A549 (cell line): ENCODE measurements at regions not wholly inside any gene's neighbourhood (a gene's known extent, or its start where the extent isn't known, plus 50 kb on each side); places are given as distances from the start of the nearest gene placed in this dataset.

Experiments
- ATAC-seq, 2 experiments: fragments of 200-7000 bp in 1 of 2; fragments of >200 bp in 1 of 2; cut with Nextera tagmentation in 1 of 2; cut with Tn5 transposase in 1 of 2; 3 replicates each; pipeline versions ENCODE4 v1.8.0 to v1.9.1; 2018 to 2020; ENCODE audit warnings: mild to moderate bottlenecking in 1 of 2, moderate library complexity in 1 of 2
- CTCF ChIA-PET: fragments of 300-600 bp; sonication (Branson Sonifier 250); formaldehyde crosslinking; extraction: SDS; loops from one replicate; lab custom pipeline; 2021; ENCODE audit warnings: antibody characterized with exemption, inconsistent platforms; lab: Yijun Ruan, JAX
- POLR2A ChIA-PET: fragments of 350-600 bp; formaldehyde crosslinking; extraction: SDS; loops from one replicate; lab custom pipeline; 2021; ENCODE audit warnings: antibody characterized with exemption, inconsistent platforms; lab: Yijun Ruan, JAX
- DNase-seq, 2 experiments: peaks; one replicate each; pipeline versions ENCODE4 v3.0.0 to v3.0.0-alpha.2; 2011 to 2016; ENCODE audit warnings: low read depth in 1 of 2, low spot score in 1 of 2
- FAIRE-seq: peaks from 2 replicates; lab custom pipeline; 2011; peaks lifted over from hg19 to GRCh38; lab: Jason Lieb, UNC
- H3K27ac ChIP-seq, 2 experiments: fragments of >200 bp; sonication (Bioruptor Twin); formaldehyde crosslinking; 3 replicates each; pipeline ENCODE4 v1.5.1; 2016 to 2017
- H3K4me1 ChIP-seq: fragments of >200 bp; sonication (Bioruptor Twin); formaldehyde crosslinking; 3 replicates; pipeline ENCODE4 v1.6.1; 2016
- H3K4me2 ChIP-seq: fragments of >200 bp; sonication (Bioruptor Twin); formaldehyde crosslinking; 3 replicates; pipeline ENCODE4 v1.6.1; 2016
- H3K4me3 ChIP-seq: fragments of >200 bp; sonication (Bioruptor Twin); formaldehyde crosslinking; 3 replicates; pipeline ENCODE4 v1.5.1; 2016
- H3K9me3 ChIP-seq: fragments of >200 bp; sonication (Bioruptor Twin); formaldehyde crosslinking; 3 replicates; pipeline ENCODE4 v1.6.1; 2016
- CBX2 ChIP-seq: fragments of 200-600 bp; sonication (generic); IDR thresholded peaks from 2 replicates; pipeline ENCODE4 v1.6.1; 2016; ENCODE audit warnings: low read depth, mild to moderate bottlenecking, borderline replicate concordance
- EHF ChIP-seq: fragments of 250-450 bp; sonication (Bioruptor Pico); IDR thresholded peaks from 2 replicates; pipeline ENCODE4 v1.5.0; 2020; ENCODE audit warnings: mild to moderate bottlenecking
- FOSB ChIP-seq: fragments of 250-450 bp; sonication (Bioruptor Pico); IDR thresholded peaks from 2 replicates; pipeline ENCODE4 v1.5.0; 2020; ENCODE audit warnings: mild to moderate bottlenecking, moderate library complexity
- GATA3 ChIP-seq: IDR thresholded peaks from 2 replicates; pipeline ENCODE4 v1.6.1; 2012; ENCODE audit warnings: borderline replicate concordance
- HDAC2 ChIP-seq: fragments of 200-600 bp; sonication (generic); IDR thresholded peaks from 2 replicates; pipeline ENCODE4 v1.6.1; 2016
- HOXA7 ChIP-seq: fragments of 250-450 bp; sonication (Bioruptor Pico); IDR thresholded peaks from 2 replicates; pipeline ENCODE4 v1.5.0; 2020; ENCODE audit warnings: mild to moderate bottlenecking, moderate library complexity
- HOXB13 ChIP-seq: fragments of 250-450 bp; sonication (Bioruptor Pico); IDR thresholded peaks from 2 replicates; pipeline ENCODE4 v1.5.0; 2020; ENCODE audit warnings: low read depth, mild to moderate bottlenecking, moderate library complexity
- HOXB5 ChIP-seq: fragments of 250-450 bp; sonication (Bioruptor Pico); IDR thresholded peaks from 2 replicates; pipeline ENCODE4 v1.5.0; 2020; ENCODE audit warnings: mild to moderate bottlenecking, moderate library complexity
- JUN ChIP-seq, 2 experiments: fragments of >200 bp; sonication (Bioruptor Twin); formaldehyde crosslinking; IDR thresholded peaks; 2 replicates in 1 of 2; 3 replicates in 1 of 2; pipeline ENCODE4 v1.6.1; 2016 to 2017
- KDM5A ChIP-seq: fragments of 200-600 bp; sonication (generic); IDR thresholded peaks from 2 replicates; pipeline ENCODE4 v1.6.1; 2016; ENCODE audit warnings: antibody characterized with exemption, mild to moderate bottlenecking
- NFE2L2 ChIP-seq: fragments of 150-350 bp; conservative IDR thresholded peaks from 2 replicates; pipeline ENCODE4 v1.6.1; 2014; ENCODE audit warnings: low read length
- NPAS2 ChIP-seq: fragments of 250-450 bp; sonication (Bioruptor Pico); IDR thresholded peaks from 2 replicates; pipeline ENCODE4 v1.8.0; 2022; ENCODE audit warnings: mild to moderate bottlenecking, moderate library complexity, borderline replicate concordance
- RARB ChIP-seq: fragments of 250-450 bp; sonication (Bioruptor Pico); IDR thresholded peaks from 2 replicates; pipeline ENCODE4 v1.8.0; 2021; ENCODE audit warnings: mild to moderate bottlenecking, moderate library complexity
- RCOR1 ChIP-seq: fragments of 150-350 bp; IDR thresholded peaks from 2 replicates; pipeline ENCODE4 v1.6.1; 2014; ENCODE audit warnings: antibody characterized with exemption, low read length, low read depth
- RFX5 ChIP-seq: fragments of 450-650 bp; IDR thresholded peaks from 2 replicates; pipeline ENCODE4 v1.7.1; 2014; ENCODE audit warnings: antibody characterized with exemption, mild to moderate bottlenecking, moderate library complexity
- RNF2 ChIP-seq: fragments of 200-600 bp; sonication (generic); IDR thresholded peaks from 2 replicates; pipeline ENCODE4 v1.6.1; 2016; ENCODE audit warnings: low read depth, mild to moderate bottlenecking, antibody characterized with exemption, moderate library complexity, borderline replicate concordance
- SMC3 ChIP-seq: fragments of >200 bp; sonication (Bioruptor Twin); formaldehyde crosslinking; IDR thresholded peaks from 3 replicates; pipeline ENCODE4 v1.6.1; 2018; ENCODE audit warnings: inconsistent platforms
- SREBF2 ChIP-seq: fragments of 450-650 bp; IDR thresholded peaks from 2 replicates; pipeline ENCODE4 v1.6.1; 2014; ENCODE audit warnings: mild to moderate bottlenecking, moderate library complexity
- ZNF302 ChIP-seq: fragments of 250-450 bp; sonication (Bioruptor Pico); IDR thresholded peaks from 2 replicates; pipeline ENCODE4 v1.9.0; 2021; ENCODE audit warnings: inconsistent platforms, mild to moderate bottlenecking, moderate library complexity
- WGBS: methylation state at CpG from one replicate; pipeline ENCODE4 v1.1.6; 2017; ENCODE audit errors: missing lambda C conversion rate; 5-methylcytosine and 5-hydroxymethylcytosine counted together
- TF ChIP-seq, protein P1 (sequence below): fragments of >200 bp; sonication (Bioruptor Twin); formaldehyde crosslinking; IDR thresholded peaks from 3 replicates; pipeline ENCODE4 v1.5.1; 2016
- TF ChIP-seq, protein P2 (sequence below): fragments of >200 bp; sonication (Bioruptor Twin); formaldehyde crosslinking; IDR thresholded peaks from 3 replicates; pipeline ENCODE4 v1.6.1; 2016
- TF ChIP-seq, protein P3 (sequence below): fragments of >200 bp; sonication (Bioruptor Twin); formaldehyde crosslinking; IDR thresholded peaks from 2 replicates; pipeline ENCODE4 v1.6.1; 2016
- TF ChIP-seq, protein P4 (sequence below): IDR thresholded peaks from 2 replicates; pipeline ENCODE4 v1.6.1; 2012; ENCODE audit warnings: low read depth, borderline replicate concordance
- TF ChIP-seq, protein P5 (sequence below): fragments of 250-450 bp; sonication (Bioruptor Pico); IDR thresholded peaks from 2 replicates; pipeline ENCODE4 v1.5.0; 2021; ENCODE audit warnings: mild to moderate bottlenecking, moderate library complexity, borderline replicate concordance
- TF ChIP-seq, protein P6 (sequence below): fragments of 150-350 bp; IDR thresholded peaks from 2 replicates; pipeline ENCODE4 v1.6.1; 2014; ENCODE audit warnings: low read depth, mild to moderate bottlenecking, low read length
- TF ChIP-seq, protein P7 (sequence below): fragments of 450-650 bp; IDR thresholded peaks from 2 replicates; pipeline ENCODE4 v1.6.1; 2014; ENCODE audit warnings: antibody characterized with exemption

DNA sequence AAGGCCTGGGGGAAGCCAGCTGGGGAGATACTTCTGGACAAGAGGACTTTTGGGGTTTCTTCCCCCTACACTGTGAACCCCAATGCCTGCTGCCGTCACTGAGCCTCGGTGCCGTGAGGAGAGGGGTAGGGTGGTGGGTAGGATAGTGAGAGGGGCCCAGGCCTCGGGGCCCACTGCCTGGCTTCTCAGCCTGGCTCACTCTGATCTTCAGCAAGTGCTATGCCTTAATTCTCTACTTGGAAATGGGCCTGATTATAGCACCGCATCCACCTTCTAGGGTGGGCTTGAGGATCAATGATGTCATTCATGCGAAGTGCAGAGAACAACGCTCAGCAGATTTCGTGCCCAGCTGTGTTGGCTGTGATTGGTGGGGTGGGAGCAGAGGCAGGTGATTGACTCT lies 76.7 kb upstream of the NECTIN1 start (continued):
- TF ChIP-seq, protein P1, sequence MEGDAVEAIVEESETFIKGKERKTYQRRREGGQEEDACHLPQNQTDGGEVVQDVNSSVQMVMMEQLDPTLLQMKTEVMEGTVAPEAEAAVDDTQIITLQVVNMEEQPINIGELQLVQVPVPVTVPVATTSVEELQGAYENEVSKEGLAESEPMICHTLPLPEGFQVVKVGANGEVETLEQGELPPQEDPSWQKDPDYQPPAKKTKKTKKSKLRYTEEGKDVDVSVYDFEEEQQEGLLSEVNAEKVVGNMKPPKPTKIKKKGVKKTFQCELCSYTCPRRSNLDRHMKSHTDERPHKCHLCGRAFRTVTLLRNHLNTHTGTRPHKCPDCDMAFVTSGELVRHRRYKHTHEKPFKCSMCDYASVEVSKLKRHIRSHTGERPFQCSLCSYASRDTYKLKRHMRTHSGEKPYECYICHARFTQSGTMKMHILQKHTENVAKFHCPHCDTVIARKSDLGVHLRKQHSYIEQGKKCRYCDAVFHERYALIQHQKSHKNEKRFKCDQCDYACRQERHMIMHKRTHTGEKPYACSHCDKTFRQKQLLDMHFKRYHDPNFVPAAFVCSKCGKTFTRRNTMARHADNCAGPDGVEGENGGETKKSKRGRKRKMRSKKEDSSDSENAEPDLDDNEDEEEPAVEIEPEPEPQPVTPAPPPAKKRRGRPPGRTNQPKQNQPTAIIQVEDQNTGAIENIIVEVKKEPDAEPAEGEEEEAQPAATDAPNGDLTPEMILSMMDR: no peak
- no peak for TF ChIP-seq FOSB (CRISPR knock-in tag)
- no peak for TF ChIP-seq KDM5A
- no peak for TF ChIP-seq NPAS2 (CRISPR knock-in tag)
- no peak for TF ChIP-seq RARB
- TF ChIP-seq EHF (CRISPR knock-in tag): no peak

DNA sequence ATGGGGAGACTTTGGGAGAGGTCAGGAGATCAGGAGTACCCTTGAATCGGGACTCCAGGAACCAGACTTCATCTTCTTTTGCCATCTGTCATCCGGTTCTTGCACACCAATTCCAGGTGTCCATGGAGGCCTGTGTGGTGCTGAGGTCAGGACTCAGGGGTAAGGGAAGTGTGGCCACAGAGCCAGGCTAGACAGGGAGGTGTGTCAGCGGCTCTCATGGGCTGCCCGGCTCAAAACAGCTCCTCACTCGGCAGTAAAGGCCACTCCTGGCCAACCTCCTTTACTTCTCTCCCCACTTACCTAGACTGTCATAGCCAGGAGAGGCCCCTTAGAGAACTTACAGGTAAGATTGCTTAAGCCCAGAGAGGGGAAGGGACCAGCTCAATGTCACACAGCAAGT lies 75.7 kb upstream of the NECTIN1 start:
- ATAC-seq (no peak), FAIRE-seq (no peak), DNase-seq (no peak)
- ChIA-PET POLR2A (no interaction called here), CTCF (no interaction called here)
- Histone ChIP-seq H3K4me1 (no peaks in the 10 kb centered on the region), H3K4me2 (no peak overlapping the region), H3K4me3 (no peak overlapping the region), H3K9me3 (no peaks in the 10 kb centered on the region), H3K27ac (no peak overlapping the region)
- no peak for TF ChIP-seq SREBF2
- no peak for TF ChIP-seq JUN (IDR thresholded peaks at IDR 0.05)
- TF ChIP-seq, protein P2, sequence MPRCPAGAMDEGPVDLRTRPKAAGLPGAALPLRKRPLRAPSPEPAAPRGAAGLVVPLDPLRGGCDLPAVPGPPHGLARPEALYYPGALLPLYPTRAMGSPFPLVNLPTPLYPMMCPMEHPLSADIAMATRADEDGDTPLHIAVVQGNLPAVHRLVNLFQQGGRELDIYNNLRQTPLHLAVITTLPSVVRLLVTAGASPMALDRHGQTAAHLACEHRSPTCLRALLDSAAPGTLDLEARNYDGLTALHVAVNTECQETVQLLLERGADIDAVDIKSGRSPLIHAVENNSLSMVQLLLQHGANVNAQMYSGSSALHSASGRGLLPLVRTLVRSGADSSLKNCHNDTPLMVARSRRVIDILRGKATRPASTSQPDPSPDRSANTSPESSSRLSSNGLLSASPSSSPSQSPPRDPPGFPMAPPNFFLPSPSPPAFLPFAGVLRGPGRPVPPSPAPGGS: no peak
- TF ChIP-seq HOXA7: no peak
- TF ChIP-seq, protein P3, sequence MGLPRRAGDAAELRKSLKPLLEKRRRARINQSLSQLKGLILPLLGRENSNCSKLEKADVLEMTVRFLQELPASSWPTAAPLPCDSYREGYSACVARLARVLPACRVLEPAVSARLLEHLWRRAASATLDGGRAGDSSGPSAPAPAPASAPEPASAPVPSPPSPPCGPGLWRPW: no peak
- TF ChIP-seq RCOR1: no peak
- TF ChIP-seq HOXB13 (CRISPR knock-in tag): no peak
- WGBS: 35% methylated on average over 5 of the region's 5 CpGs

DNA sequence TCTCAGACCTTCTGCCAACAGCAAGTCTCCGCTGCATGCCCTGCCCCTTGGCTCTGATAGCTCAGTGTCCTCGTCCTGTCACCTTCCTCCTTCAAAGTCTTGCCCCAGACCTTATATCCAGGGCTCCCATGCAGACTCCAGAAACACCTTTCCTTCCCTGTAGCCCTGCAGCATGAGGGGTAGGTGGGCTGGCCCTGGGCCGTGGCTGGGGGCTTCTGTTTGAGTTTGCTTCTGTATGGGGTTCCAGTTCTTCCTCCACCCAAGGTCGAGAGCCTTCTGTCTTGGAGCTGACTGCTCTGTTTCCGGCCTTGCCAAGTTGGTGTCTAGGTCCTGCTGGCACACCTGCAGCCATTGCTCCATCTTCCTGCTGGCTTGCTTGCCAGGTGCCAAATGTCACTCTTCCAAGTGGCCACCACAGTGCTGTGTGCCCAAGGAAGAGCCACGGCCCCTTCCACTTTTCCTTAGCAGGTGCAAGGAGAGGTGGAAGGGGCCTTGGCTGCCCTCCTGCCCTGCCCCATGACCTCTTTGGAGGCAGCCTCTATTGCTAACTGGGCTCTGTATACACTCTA lies 74.8 kb upstream of the NECTIN1 start:
- ChIA-PET POLR2A (no interaction called here), CTCF (no interaction called here)
- no peak overlapping the region for H3K4me2 ChIP-seq
- no peak overlapping the region for H3K4me3 ChIP-seq
- no peaks in the 10 kb centered on the region for H3K4me1 ChIP-seq
- WGBS: 18% methylated on average over 5 of the region's 6 CpGs
- ATAC-seq (no peak), FAIRE-seq (no peak), DNase-seq (no peak)
- no peak overlapping the region for H3K27ac ChIP-seq
- H3K9me3 ChIP-seq: no peaks in the 10 kb centered on the region
- TF ChIP-seq JUN (IDR thresholded peaks at IDR 0.05) (no peak), ZNF302 (CRISPR knock-in tag) (no peak), RNF2 (no peak), FOSB (CRISPR knock-in tag) (no peak), CBX2 (no peak), HDAC2 (no peak), RARB (no peak), SMC3 (no peak), GATA3 (no peak), NFE2L2 (no peak), RFX5 (no peak), HOXB5 (no peak)
- TF ChIP-seq, protein P1: no peak
- TF ChIP-seq, protein P4, sequence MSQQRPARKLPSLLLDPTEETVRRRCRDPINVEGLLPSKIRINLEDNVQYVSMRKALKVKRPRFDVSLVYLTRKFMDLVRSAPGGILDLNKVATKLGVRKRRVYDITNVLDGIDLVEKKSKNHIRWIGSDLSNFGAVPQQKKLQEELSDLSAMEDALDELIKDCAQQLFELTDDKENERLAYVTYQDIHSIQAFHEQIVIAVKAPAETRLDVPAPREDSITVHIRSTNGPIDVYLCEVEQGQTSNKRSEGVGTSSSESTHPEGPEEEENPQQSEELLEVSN: no peak
- TF ChIP-seq, protein P5, sequence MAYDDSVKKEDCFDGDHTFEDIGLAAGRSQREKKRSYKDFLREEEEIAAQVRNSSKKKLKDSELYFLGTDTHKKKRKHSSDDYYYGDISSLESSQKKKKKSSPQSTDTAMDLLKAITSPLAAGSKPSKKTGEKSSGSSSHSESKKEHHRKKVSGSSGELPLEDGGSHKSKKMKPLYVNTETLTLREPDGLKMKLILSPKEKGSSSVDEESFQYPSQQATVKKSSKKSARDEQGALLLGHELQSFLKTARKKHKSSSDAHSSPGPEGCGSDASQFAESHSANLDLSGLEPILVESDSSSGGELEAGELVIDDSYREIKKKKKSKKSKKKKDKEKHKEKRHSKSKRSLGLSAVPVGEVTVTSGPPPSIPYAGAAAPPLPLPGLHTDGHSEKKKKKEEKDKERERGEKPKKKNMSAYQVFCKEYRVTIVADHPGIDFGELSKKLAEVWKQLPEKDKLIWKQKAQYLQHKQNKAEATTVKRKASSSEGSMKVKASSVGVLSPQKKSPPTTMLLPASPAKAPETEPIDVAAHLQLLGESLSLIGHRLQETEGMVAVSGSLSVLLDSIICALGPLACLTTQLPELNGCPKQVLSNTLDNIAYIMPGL (CRISPR knock-in tag): no peak
- TF ChIP-seq, protein P6, sequence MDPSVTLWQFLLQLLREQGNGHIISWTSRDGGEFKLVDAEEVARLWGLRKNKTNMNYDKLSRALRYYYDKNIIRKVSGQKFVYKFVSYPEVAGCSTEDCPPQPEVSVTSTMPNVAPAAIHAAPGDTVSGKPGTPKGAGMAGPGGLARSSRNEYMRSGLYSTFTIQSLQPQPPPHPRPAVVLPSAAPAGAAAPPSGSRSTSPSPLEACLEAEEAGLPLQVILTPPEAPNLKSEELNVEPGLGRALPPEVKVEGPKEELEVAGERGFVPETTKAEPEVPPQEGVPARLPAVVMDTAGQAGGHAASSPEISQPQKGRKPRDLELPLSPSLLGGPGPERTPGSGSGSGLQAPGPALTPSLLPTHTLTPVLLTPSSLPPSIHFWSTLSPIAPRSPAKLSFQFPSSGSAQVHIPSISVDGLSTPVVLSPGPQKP: no peak
- TF ChIP-seq, protein P7, sequence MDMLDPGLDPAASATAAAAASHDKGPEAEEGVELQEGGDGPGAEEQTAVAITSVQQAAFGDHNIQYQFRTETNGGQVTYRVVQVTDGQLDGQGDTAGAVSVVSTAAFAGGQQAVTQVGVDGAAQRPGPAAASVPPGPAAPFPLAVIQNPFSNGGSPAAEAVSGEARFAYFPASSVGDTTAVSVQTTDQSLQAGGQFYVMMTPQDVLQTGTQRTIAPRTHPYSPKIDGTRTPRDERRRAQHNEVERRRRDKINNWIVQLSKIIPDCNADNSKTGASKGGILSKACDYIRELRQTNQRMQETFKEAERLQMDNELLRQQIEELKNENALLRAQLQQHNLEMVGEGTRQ: no peak
